Liver (tissue), 8 donors: ENCODE measurements at regions not wholly inside any gene's neighbourhood (a gene's known extent, or its start where the extent isn't known, plus 50 kb on each side); places are given as distances from the start of the nearest gene placed in this dataset.

Experiments used
- DNase-seq: peaks from one replicate; pipeline ENCODE4 v3.0.0-alpha.2; 2017; ENCODE audit warnings: low spot score
- H3K27ac ChIP-seq, 2 donors: one replicate each; pipeline ENCODE4 v1.7.0; 2013; ENCODE audit warnings: inconsistent platforms in 2 of 2, low read length in 2 of 2, control low read depth in 1 of 2, low read depth in 1 of 2, mild to moderate bottlenecking in 1 of 2
- H3K27me3 ChIP-seq, 4 donors: one replicate each; pipeline versions ENCODE4 v1.6.1 to v1.7.0; 2013; ENCODE audit warnings: low read length in 3 of 4, inconsistent platforms in 1 of 4, mild to moderate bottlenecking in 1 of 4, moderate library complexity in 1 of 4; ENCODE audit not compliant: control insufficient read depth in 4 of 4, insufficient read depth in 4 of 4
- H3K36me3 ChIP-seq, 4 donors: one replicate each; pipeline versions ENCODE4 v1.6.1 to v1.7.0; 2013; ENCODE audit warnings: low read length in 3 of 4, mild to moderate bottlenecking in 3 of 4, low read depth in 1 of 4, moderate library complexity in 1 of 4; ENCODE audit not compliant: control insufficient read depth in 4 of 4, insufficient read depth in 3 of 4
- H3K4me1 ChIP-seq, 4 donors: one replicate each; pipeline versions ENCODE4 v1.6.1 to v1.7.0; 2013; ENCODE audit warnings: low read length in 3 of 4, mild to moderate bottlenecking in 3 of 4, moderate library complexity in 1 of 4; ENCODE audit not compliant: control insufficient read depth in 4 of 4, insufficient read depth in 4 of 4
- H3K4me3 ChIP-seq, 3 donors: one replicate each; pipeline versions ENCODE4 v1.6.1 to v1.7.0; 2013; ENCODE audit warnings: low read length in 3 of 3, control low read depth in 1 of 3, low read depth in 1 of 3, mild to moderate bottlenecking in 1 of 3
- H3K9ac ChIP-seq, 2 donors: one replicate each; pipeline ENCODE4 v1.7.0; 2013; ENCODE audit warnings: low read length in 2 of 2, mild to moderate bottlenecking in 2 of 2, moderate library complexity in 2 of 2, control low read depth in 1 of 2, low read depth in 1 of 2
- H3K9me3 ChIP-seq, 4 donors: one replicate each; pipeline versions ENCODE4 v1.6.1 to v1.7.0; 2013; ENCODE audit warnings: low read length in 3 of 4; ENCODE audit not compliant: control insufficient read depth in 4 of 4
- ATF3 ChIP-seq: IDR thresholded peaks from 2 replicates; pipeline ENCODE4 v1.6.1; 2016; ENCODE audit warnings: antibody characterized with exemption
- EGR1 ChIP-seq, 2 donors: IDR thresholded peaks; 2 replicates each; pipeline ENCODE4 v1.6.1; 2016 to 2018; ENCODE audit warnings: antibody characterized with exemption in 2 of 2, low read depth in 2 of 2
- FOXA1 ChIP-seq: IDR thresholded peaks from 2 replicates; pipeline ENCODE4 v1.6.1; 2016; ENCODE audit warnings: antibody characterized with exemption
- FOXA2 ChIP-seq: IDR thresholded peaks from 2 replicates; pipeline ENCODE4 v1.6.1; 2016; ENCODE audit warnings: antibody characterized with exemption
- GABPA ChIP-seq, 2 donors: IDR thresholded peaks in 1 of 2; conservative IDR thresholded peaks in 1 of 2; 2 replicates each; pipeline ENCODE4 v1.6.1; 2016; ENCODE audit warnings: antibody characterized with exemption in 2 of 2, mild to moderate bottlenecking in 1 of 2, moderate library complexity in 1 of 2
- HNF4A ChIP-seq, 2 donors: conservative IDR thresholded peaks; 2 replicates each; pipeline ENCODE4 v1.6.1; 2016; ENCODE audit warnings: antibody characterized with exemption in 2 of 2, mild to moderate bottlenecking in 2 of 2
- HNF4G ChIP-seq: IDR thresholded peaks from 2 replicates; pipeline ENCODE4 v1.6.1; 2016; ENCODE audit warnings: antibody characterized with exemption
- JUND ChIP-seq, 2 donors: IDR thresholded peaks; 2 replicates each; pipeline ENCODE4 v1.6.1; 2016; ENCODE audit warnings: antibody characterized with exemption in 2 of 2
- MAX ChIP-seq: IDR thresholded peaks from 2 replicates; pipeline ENCODE4 v1.6.1; 2016; ENCODE audit warnings: antibody characterized with exemption
- NR2F2 ChIP-seq: IDR thresholded peaks from 2 replicates; pipeline ENCODE4 v1.6.1; 2016; ENCODE audit warnings: antibody characterized with exemption
- RAD21 ChIP-seq, 2 donors: IDR thresholded peaks; 2 replicates each; pipeline ENCODE4 v1.6.1; 2016; ENCODE audit warnings: antibody characterized with exemption in 2 of 2, mild to moderate bottlenecking in 2 of 2
- REST ChIP-seq: IDR thresholded peaks from 2 replicates; pipeline ENCODE4 v1.6.1; 2016; ENCODE audit warnings: antibody characterized with exemption, mild to moderate bottlenecking
- RXRA ChIP-seq, 2 donors: IDR thresholded peaks; 2 replicates each; pipeline ENCODE4 v1.6.1; 2017 to 2018; ENCODE audit warnings: antibody characterized with exemption in 2 of 2, mild to moderate bottlenecking in 1 of 2
- SP1 ChIP-seq: IDR thresholded peaks from 2 replicates; pipeline ENCODE4 v1.6.1; 2018; ENCODE audit warnings: antibody characterized with exemption, mild to moderate bottlenecking
- TAF1 ChIP-seq: conservative IDR thresholded peaks from 2 replicates; pipeline ENCODE4 v1.6.1; 2016; ENCODE audit warnings: antibody characterized with exemption, mild to moderate bottlenecking
- WGBS: extraction: QIAGEN DNeasy Blood & Tissue Kit; methylation state at CpG from one replicate; pipeline ENCODE4 v1.1.7; 2013; 5-methylcytosine and 5-hydroxymethylcytosine counted together
- TF ChIP-seq, protein P1 (sequence below): fragments of 150-350 bp; IDR thresholded peaks from 2 replicates; pipeline ENCODE4 v1.5.1; 2017; ENCODE audit warnings: improper control_type of control experiment, low read depth, low read length; ENCODE audit not compliant: missing input control
- TF ChIP-seq, protein P2 (sequence below): IDR thresholded peaks from 2 replicates; pipeline ENCODE4 v1.6.1; 2016; ENCODE audit warnings: antibody characterized with exemption
- donor health status: healthy.
- donor health status: healthy.
- donor health status: healthy.
- donor health status: healthy.
- donor health status: healthy.

- no peaks in the 10 kb centered on the region for H3K36me3 ChIP-seq
- no peak overlapping the region for H3K27ac ChIP-seq
- no peak overlapping the region for H3K4me3 ChIP-seq
- no peak overlapping the region for H3K9ac ChIP-seq
- H3K4me1 ChIP-seq: no peaks in the 10 kb centered on the region
- DNase-seq: no peak
- H3K27me3 ChIP-seq: no peaks in the 10 kb centered on the region
- no peak for TF ChIP-seq FOXA1
- TF ChIP-seq, protein P1, sequence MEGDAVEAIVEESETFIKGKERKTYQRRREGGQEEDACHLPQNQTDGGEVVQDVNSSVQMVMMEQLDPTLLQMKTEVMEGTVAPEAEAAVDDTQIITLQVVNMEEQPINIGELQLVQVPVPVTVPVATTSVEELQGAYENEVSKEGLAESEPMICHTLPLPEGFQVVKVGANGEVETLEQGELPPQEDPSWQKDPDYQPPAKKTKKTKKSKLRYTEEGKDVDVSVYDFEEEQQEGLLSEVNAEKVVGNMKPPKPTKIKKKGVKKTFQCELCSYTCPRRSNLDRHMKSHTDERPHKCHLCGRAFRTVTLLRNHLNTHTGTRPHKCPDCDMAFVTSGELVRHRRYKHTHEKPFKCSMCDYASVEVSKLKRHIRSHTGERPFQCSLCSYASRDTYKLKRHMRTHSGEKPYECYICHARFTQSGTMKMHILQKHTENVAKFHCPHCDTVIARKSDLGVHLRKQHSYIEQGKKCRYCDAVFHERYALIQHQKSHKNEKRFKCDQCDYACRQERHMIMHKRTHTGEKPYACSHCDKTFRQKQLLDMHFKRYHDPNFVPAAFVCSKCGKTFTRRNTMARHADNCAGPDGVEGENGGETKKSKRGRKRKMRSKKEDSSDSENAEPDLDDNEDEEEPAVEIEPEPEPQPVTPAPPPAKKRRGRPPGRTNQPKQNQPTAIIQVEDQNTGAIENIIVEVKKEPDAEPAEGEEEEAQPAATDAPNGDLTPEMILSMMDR: no peak
- TF ChIP-seq SP1: no peak
- no peak for TF ChIP-seq FOXA2
- no peak for TF ChIP-seq JUND (IDR thresholded peaks at IDR 0.05)
- no peak for TF ChIP-seq MAX
- TF ChIP-seq REST: no peak
- no peak for TF ChIP-seq RXRA (IDR thresholded peaks at IDR 0.05)
- no peak for TF ChIP-seq EGR1 (IDR thresholded peaks at IDR 0.05; ENCODE audit: low read depth in 2 of 2)
- TF ChIP-seq ATF3: no peak
- no peak for TF ChIP-seq GABPA (IDR thresholded peaks at IDR 0.05 in 1 of 2, conservative IDR thresholded peaks at IDR 0.05 in 1 of 2)
- no peak for TF ChIP-seq RAD21 (IDR thresholded peaks at IDR 0.05)
- no peak for TF ChIP-seq TAF1
- no peak for TF ChIP-seq HNF4G
- TF ChIP-seq HNF4A (conservative IDR thresholded peaks at IDR 0.05): no peak
- TF ChIP-seq, protein P2, sequence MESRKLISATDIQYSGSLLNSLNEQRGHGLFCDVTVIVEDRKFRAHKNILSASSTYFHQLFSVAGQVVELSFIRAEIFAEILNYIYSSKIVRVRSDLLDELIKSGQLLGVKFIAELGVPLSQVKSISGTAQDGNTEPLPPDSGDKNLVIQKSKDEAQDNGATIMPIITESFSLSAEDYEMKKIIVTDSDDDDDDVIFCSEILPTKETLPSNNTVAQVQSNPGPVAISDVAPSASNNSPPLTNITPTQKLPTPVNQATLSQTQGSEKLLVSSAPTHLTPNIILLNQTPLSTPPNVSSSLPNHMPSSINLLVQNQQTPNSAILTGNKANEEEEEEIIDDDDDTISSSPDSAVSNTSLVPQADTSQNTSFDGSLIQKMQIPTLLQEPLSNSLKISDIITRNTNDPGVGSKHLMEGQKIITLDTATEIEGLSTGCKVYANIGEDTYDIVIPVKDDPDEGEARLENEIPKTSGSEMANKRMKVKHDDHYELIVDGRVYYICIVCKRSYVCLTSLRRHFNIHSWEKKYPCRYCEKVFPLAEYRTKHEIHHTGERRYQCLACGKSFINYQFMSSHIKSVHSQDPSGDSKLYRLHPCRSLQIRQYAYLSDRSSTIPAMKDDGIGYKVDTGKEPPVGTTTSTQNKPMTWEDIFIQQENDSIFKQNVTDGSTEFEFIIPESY: no peak
- TF ChIP-seq NR2F2: no peak
- 72% methylated on average over 2 of the region's 2 CpGs for whole genome bisulfite sequencing
- H3K9me3 ChIP-seq: peaks cover 0 to 3% (median 0%) of the 10 kb centered on the region in 4 donors
These were observed 450.4 kb downstream of the LRFN5 start for GRCh38 chr14:42057111-42057510.
